BJ (cell line): ENCODE measurements at regions not wholly inside any gene's neighbourhood (a gene's known extent, or its start where the extent isn't known, plus 50 kb on each side); places are given as distances from the start of the nearest gene placed in this dataset.

Experiments used
- CTCF ChIA-PET: fragments of 350-600 bp; formaldehyde crosslinking; extraction: SDS; loops from one replicate; lab custom pipeline; 2021; ENCODE audit warnings: antibody characterized with exemption, inconsistent platforms; lab: Yijun Ruan, JAX
- POLR2A ChIA-PET: fragments of 300-600 bp; sonication (Branson Sonifier 250); formaldehyde crosslinking; extraction: SDS; loops from one replicate; lab custom pipeline; 2021; ENCODE audit warnings: antibody characterized with exemption; lab: Charles Lee
- DNase-seq: peaks from one replicate; pipeline ENCODE4 v3.0.0-alpha.2; 2011; ENCODE audit warnings: low read depth
- H3K27me3 ChIP-seq: 2 replicates; pipeline ENCODE4 v1.6.0; 2011; ENCODE audit warnings: low read length; ENCODE audit not compliant: control insufficient read depth, insufficient read depth
- H3K36me3 ChIP-seq: 2 replicates; pipeline ENCODE4 v1.5.1; 2011; ENCODE audit warnings: low read length; ENCODE audit not compliant: control insufficient read depth, insufficient read depth
- H3K4me3 ChIP-seq: 2 replicates; pipeline ENCODE4 v1.5.1; 2011; ENCODE audit warnings: low read depth, mild to moderate bottlenecking, control low read depth, low read length
- CTCF ChIP-seq: IDR thresholded peaks from 2 replicates; pipeline ENCODE4 v1.5.1; 2011; ENCODE audit warnings: low read depth, mild to moderate bottlenecking, control low read depth, inconsistent platforms, low read length, moderate library complexity; ENCODE audit not compliant: insufficient read depth

- no peak for DNase-seq
- no peak for TF ChIP-seq CTCF
- POLR2A ChIA-PET, result no interaction called here
Measured at GRCh38 chr5:107808671-107809137, 138.0 kb upstream of the EFNA5 start.

GRCh38 chr5:107807431-107807830 is 136.7 kb upstream of the EFNA5 start:
- no peaks in the 10 kb centered on the region for H3K36me3 ChIP-seq
- no peak overlapping the region for H3K4me3 ChIP-seq
- H3K27me3 ChIP-seq, result no peaks in the 10 kb centered on the region
- POLR2A ChIA-PET, result no interaction called here
- no peak for TF ChIP-seq CTCF
- DNase-seq, result no peak
- CTCF ChIA-PET, result no interaction called here

More at GRCh38 chr5:107808671-107809137, 138.0 kb upstream of the EFNA5 start:
- CTCF ChIA-PET, result no interaction called here
- Histone ChIP-seq H3K4me3 (no peak overlapping the region), H3K27me3 (no peaks in the 10 kb centered on the region), H3K36me3 (no peaks in the 10 kb centered on the region)

GRCh38 chr5:107806705-107807104 is 136.0 kb upstream of the EFNA5 start:
- DNase-seq, result no peak
- ChIA-PET CTCF (no interaction called here), POLR2A (no interaction called here)
- Histone ChIP-seq H3K4me3 (no peak overlapping the region), H3K36me3 (no peaks in the 10 kb centered on the region), H3K27me3 (no peaks in the 10 kb centered on the region; the same call in 1 of the 2 replicates)
- no peak for TF ChIP-seq CTCF

GRCh38 chr5:107806271-107806670 is 135.5 kb upstream of the EFNA5 start:
- no peaks in the 10 kb centered on the region for H3K36me3 ChIP-seq
- H3K27me3 ChIP-seq, result no peaks in the 10 kb centered on the region; the same call in 1 of the 2 replicates
- POLR2A ChIA-PET, result no interaction called here
- H3K4me3 ChIP-seq, result no peak overlapping the region
- no peak for TF ChIP-seq CTCF
- no peak for DNase-seq
- CTCF ChIA-PET, result no interaction called here

- DNase-seq, result no peak
- no peak for TF ChIP-seq CTCF
- POLR2A ChIA-PET, result no interaction called here
- CTCF ChIA-PET, result no interaction called here
- no peaks in the 10 kb centered on the region; the same call in 1 of the 2 replicates for H3K27me3 ChIP-seq
- no peak overlapping the region for H3K4me3 ChIP-seq
- H3K36me3 ChIP-seq, result no peaks in the 10 kb centered on the region
Measured at GRCh38 chr5:107805824-107806223, 135.1 kb upstream of the EFNA5 start.
